ENCODE measurements at regions not wholly inside any gene's neighbourhood (a gene's known extent, or its start where the extent isn't known, plus 50 kb on each side); places are given as distances from the start of the nearest gene placed in this dataset.

DNA sequence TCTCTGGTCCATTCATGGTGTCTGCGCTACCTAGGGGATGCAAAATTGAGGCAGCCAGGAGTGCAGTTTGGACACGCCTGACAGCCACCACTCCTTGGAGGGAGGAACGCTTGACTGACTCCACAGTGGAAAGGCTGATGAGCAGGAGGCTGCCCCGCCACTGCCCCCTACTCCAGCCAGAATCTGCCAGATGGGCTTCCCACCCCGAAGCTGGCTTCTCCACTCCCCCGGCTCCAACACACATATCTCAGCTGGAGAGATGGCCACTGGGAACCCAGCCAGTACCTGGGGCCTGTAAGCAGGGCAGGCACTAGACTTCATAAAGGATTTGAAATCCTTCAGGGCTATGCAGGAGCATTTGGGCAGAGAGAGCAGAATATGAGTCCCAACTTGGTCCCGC lies 51.4 kb upstream of the BLCAP start:
- no peak overlapping the region for H3K27ac Mint-ChIP-seq (ENCODE audit: unreplicated experiment)
- H3K9me3 Mint-ChIP-seq (ENCODE audit: low read depth), result no peaks in the 10 kb centered on the region
- no peaks in the 10 kb centered on the region for H3K36me3 Mint-ChIP-seq (ENCODE audit: low read depth)
- H3K4me1 Mint-ChIP-seq (ENCODE audit: low read depth), result no peaks in the 10 kb centered on the region
- DNase-seq (ENCODE audit: low spot score), result no peak
- TF ChIP-seq, protein P1, sequence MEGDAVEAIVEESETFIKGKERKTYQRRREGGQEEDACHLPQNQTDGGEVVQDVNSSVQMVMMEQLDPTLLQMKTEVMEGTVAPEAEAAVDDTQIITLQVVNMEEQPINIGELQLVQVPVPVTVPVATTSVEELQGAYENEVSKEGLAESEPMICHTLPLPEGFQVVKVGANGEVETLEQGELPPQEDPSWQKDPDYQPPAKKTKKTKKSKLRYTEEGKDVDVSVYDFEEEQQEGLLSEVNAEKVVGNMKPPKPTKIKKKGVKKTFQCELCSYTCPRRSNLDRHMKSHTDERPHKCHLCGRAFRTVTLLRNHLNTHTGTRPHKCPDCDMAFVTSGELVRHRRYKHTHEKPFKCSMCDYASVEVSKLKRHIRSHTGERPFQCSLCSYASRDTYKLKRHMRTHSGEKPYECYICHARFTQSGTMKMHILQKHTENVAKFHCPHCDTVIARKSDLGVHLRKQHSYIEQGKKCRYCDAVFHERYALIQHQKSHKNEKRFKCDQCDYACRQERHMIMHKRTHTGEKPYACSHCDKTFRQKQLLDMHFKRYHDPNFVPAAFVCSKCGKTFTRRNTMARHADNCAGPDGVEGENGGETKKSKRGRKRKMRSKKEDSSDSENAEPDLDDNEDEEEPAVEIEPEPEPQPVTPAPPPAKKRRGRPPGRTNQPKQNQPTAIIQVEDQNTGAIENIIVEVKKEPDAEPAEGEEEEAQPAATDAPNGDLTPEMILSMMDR (IDR thresholded peaks at IDR 0.05), result no peak
- H3K4me3 Mint-ChIP-seq (ENCODE audit: unreplicated experiment), result no peak overlapping the region
- H3K27me3 Mint-ChIP-seq (ENCODE audit: low read depth), result peaks cover 58% of the 10 kb centered on the region

DNA sequence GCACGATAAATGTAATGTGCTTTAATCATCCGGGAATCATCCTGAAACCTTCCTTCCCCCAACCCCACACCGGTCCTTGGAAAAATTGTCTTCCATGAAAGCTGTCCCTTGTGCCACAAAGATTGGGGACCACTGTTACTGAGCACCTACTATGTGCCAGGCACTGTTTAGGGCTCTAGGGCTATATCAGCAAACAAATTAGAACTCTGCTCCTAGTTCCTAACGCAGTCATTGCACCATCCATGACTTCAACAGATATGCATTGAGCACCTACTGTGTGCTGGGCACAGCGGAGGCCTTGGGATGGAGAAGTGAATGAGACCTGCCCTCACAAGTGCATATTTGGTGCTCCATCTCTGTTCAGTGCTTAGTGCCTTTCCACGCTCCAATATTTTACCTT lies 50.3 kb upstream of the BLCAP start:
- Mint-ChIP-seq H3K9me3 (ENCODE audit: low read depth) (no peaks in the 10 kb centered on the region), H3K4me3 (ENCODE audit: unreplicated experiment) (no peak overlapping the region), H3K4me1 (ENCODE audit: low read depth) (no peaks in the 10 kb centered on the region), H3K27ac (ENCODE audit: unreplicated experiment) (no peak overlapping the region), H3K36me3 (ENCODE audit: low read depth) (no peaks in the 10 kb centered on the region), H3K27me3 (ENCODE audit: low read depth) (peaks cover 59% of the 10 kb centered on the region)
- TF ChIP-seq, protein P1 (IDR thresholded peaks at IDR 0.05), result no peak
- DNase-seq (ENCODE audit: low spot score), result no peak
